CD14-positive monocyte (primary cell): ENCODE measurements at regions not wholly inside any gene's neighbourhood (a gene's known extent, or its start where the extent isn't known, plus 50 kb on each side); places are given as distances from the start of the nearest gene placed in this dataset.

ENCODE experiments used
- DNase-seq, 3 donors: peaks; one replicate each; pipeline ENCODE4 v3.0.0-alpha.2; 2011 to 2022
- H2AFZ ChIP-seq: 2 replicates; pipeline ENCODE4 v1.6.0; 2012; ENCODE audit warnings: mild to moderate bottlenecking, low read depth, low read length, inconsistent platforms; ENCODE audit not compliant: insufficient read depth, poor library complexity, severe bottlenecking
- H3K27ac ChIP-seq, 2 donors: 1 replicate in 1 of 2; 2 replicates in 1 of 2; pipeline ENCODE4 v1.5.1; 2012 to 2013; ENCODE audit warnings: low read length in 2 of 2, control low read depth in 1 of 2, inconsistent platforms in 1 of 2, low read depth in 1 of 2, mild to moderate bottlenecking in 1 of 2
- H3K27me3 ChIP-seq, 2 donors: one replicate each; pipeline versions ENCODE4 v1.6.0 to v1.6.1; 2011 to 2013; ENCODE audit warnings: low read length in 2 of 2; ENCODE audit not compliant: control insufficient read depth in 2 of 2, insufficient read depth in 2 of 2
- H3K36me3 ChIP-seq, 2 donors: replicated peaks in 1 of 2; 1 replicate in 1 of 2; 2 replicates in 1 of 2; pipeline versions ENCODE4 v1.5.1 to v1.6.1; 2012 to 2013; ENCODE audit warnings: low read length in 2 of 2, control low read depth in 1 of 2, inconsistent platforms in 1 of 2, mild to moderate bottlenecking in 1 of 2; ENCODE audit not compliant: insufficient read depth in 2 of 2, control insufficient read depth in 1 of 2
- H3K4me1 ChIP-seq, 2 donors: 1 replicate in 1 of 2; 2 replicates in 1 of 2; pipeline versions ENCODE4 v1.5.1 to v1.6.1; 2012 to 2013; ENCODE audit warnings: low read length in 2 of 2, control low read depth in 1 of 2, inconsistent platforms in 1 of 2, mild to moderate bottlenecking in 1 of 2, moderate library complexity in 1 of 2; ENCODE audit not compliant: insufficient read depth in 2 of 2, control insufficient read depth in 1 of 2
- H3K4me2 ChIP-seq: replicated peaks from 2 replicates; pipeline ENCODE3; 2012; ENCODE audit warnings: low read length, moderate library complexity, mild to moderate bottlenecking; ENCODE audit not compliant: poor library complexity, severe bottlenecking; ENCODE audit errors: extremely low read depth
- H3K4me3 ChIP-seq, 3 experiments: fragments of 200-600 bp in 1 of 3; sonication (generic) in 1 of 3; replicated peaks in 1 of 3; 1 replicate in 2 of 3; 2 replicates in 1 of 3; pipeline ENCODE4 v1.5.1; 2011 to 2013; ENCODE audit warnings: low read length in 3 of 3, mild to moderate bottlenecking in 3 of 3, control low read depth in 2 of 3, low read depth in 2 of 3, inconsistent platforms in 1 of 3, moderate library complexity in 1 of 3
- H3K79me2 ChIP-seq: 2 replicates; pipeline ENCODE4 v1.6.0; 2012; ENCODE audit warnings: mild to moderate bottlenecking, control low read depth, inconsistent platforms, low read length, moderate library complexity; ENCODE audit not compliant: insufficient read depth
- H3K9ac ChIP-seq: 2 replicates; pipeline ENCODE4 v1.6.0; 2017; ENCODE audit warnings: low read length, mild to moderate bottlenecking; ENCODE audit not compliant: insufficient read depth, poor library complexity, severe bottlenecking
- H3K9me3 ChIP-seq, 2 donors: replicated peaks in 1 of 2; 1 replicate in 1 of 2; 2 replicates in 1 of 2; pipeline versions ENCODE4 v1.5.1 to v1.6.1; 2012 to 2013; ENCODE audit warnings: low read length in 2 of 2, control low read depth in 1 of 2; ENCODE audit not compliant: control insufficient read depth in 1 of 2, insufficient read depth in 1 of 2
- H4K20me1 ChIP-seq: 2 replicates; pipeline ENCODE4 v1.6.0; 2012; ENCODE audit warnings: mild to moderate bottlenecking, low read length, control low read depth, moderate library complexity; ENCODE audit not compliant: insufficient read depth
- H3K27ac Mint-ChIP-seq, 7 donors: one replicate each; pipeline ENCODE4 v1.8.0; 2020; ENCODE audit warnings: mild to moderate bottlenecking in 7 of 7, mixed read lengths in 7 of 7, moderate library complexity in 6 of 7, inconsistent platforms in 2 of 7
- H3K27me3 Mint-ChIP-seq, 3 donors: one replicate each; pipeline ENCODE4 v1.8.0; 2021 to 2022; ENCODE audit warnings: low read depth in 3 of 3, mild to moderate bottlenecking in 3 of 3, mixed read lengths in 3 of 3, moderate library complexity in 3 of 3, inconsistent platforms in 1 of 3
- H3K36me3 Mint-ChIP-seq, 2 donors: one replicate each; pipeline ENCODE4 v1.8.0; 2020; ENCODE audit warnings: mixed read lengths in 2 of 2, inconsistent platforms in 1 of 2, mild to moderate bottlenecking in 1 of 2
- H3K4me1 Mint-ChIP-seq: one replicate; pipeline ENCODE4 v1.8.0; 2020; ENCODE audit warnings: mild to moderate bottlenecking, mixed read lengths
- H3K4me3 Mint-ChIP-seq, 2 donors: one replicate each; pipeline ENCODE4 v1.8.0; 2020; ENCODE audit warnings: mild to moderate bottlenecking in 2 of 2, mixed read lengths in 2 of 2, moderate library complexity in 1 of 2
- H3K9me3 Mint-ChIP-seq, 7 donors: one replicate each; pipeline ENCODE4 v1.8.0; 2020 to 2022; ENCODE audit warnings: mixed read lengths in 7 of 7, mild to moderate bottlenecking in 6 of 7, moderate library complexity in 6 of 7, inconsistent platforms in 2 of 7
- WGBS: methylation state at CpG from one replicate; pipeline ENCODE4 v1.1.5; 2013; ENCODE audit warnings: missing lambda C conversion rate; ENCODE audit not compliant: insufficient coverage; 5-methylcytosine and 5-hydroxymethylcytosine counted together
- intact Hi-C, 2 donors: fragments of 100-400 bp; cut with micrococcal nuclease; formaldehyde crosslinking; loops; one replicate each; pipeline versions ENCODE4 v1.15.0 to v1.15.1; 2023
- TF ChIP-seq, protein P1 (sequence below): fragments of 200-600 bp; IDR thresholded peaks from one replicate; pipeline ENCODE4 v1.8.0; 2022; ENCODE audit warnings: antibody characterized with exemption, mild to moderate bottlenecking

DNA sequence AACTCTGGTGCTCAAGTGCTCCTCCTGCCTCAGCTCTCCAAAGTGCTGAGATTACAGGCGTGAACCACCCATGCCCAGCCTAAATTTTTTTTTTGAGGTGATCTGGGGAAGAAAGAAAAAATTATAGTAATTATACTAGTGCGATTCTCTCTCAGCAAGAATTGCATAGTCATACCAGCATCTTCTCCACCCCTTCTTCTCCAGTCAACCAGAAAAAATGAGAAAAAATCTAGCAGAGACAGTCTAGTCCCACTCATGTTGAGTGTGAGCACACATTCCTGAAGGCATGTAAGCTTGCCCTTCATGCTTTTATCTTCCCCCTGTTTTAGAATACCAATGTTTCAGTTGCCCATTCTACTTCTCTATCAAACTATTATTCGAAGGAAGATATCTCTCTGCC, 207.6 kb downstream of the S1PR1 start:
- H3K4me1 Mint-ChIP-seq: no peaks in the 10 kb centered on the region

DNA sequence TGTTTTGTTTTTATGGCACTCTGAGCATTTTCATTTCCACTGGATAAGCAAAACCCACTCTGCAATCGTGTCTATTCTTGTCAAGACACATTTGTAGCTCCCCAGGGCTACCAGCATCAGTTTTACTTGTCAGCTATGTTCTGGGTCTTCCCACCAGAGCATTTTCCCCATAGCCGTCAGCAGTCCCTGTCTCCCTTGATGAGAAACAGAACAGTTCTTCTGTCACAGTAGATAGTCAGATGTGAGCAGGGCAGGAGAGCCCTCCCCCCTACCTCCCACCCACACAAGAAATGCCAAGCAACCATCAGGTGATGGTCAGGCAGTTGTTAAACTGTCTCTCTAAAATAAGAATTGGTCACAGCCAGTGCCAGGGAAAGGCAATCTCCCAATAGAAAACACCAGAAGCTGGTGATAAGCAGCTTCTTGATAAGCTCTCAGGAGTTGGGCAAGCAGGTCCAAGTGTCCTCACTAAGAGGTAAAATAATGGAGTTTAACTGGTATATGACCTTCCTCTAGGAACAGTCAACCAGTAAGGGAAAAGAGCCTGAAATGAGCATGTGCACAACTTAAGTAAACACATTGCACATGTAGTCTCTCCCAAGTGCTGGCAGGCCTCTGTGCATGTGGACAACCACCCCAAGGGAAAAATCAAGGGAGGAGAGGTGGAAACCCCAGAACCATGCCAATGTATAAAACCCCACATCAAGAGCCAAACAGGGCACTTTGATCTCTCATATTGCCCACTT, 208.2 kb downstream of the S1PR1 start:
- Histone ChIP-seq H3K9ac (no peak overlapping the region), H3K27ac (no peak overlapping the region), H3K4me1 (no peaks in the 10 kb centered on the region), H3K4me3 (no peak overlapping the region), H3K79me2 (no peaks in the 10 kb centered on the region), H3K36me3 (no peaks in the 10 kb centered on the region), H4K20me1 (no peaks in the 10 kb centered on the region), H3K4me2 (no peak overlapping the region), H3K9me3 (no peaks in the 10 kb centered on the region), H2AFZ (no peak overlapping the region), H3K27me3 (no peaks in the 10 kb centered on the region)
- Mint-ChIP-seq H3K27ac (no peak overlapping the region), H3K27me3 (peaks cover under 1 to 2% (median 2%) of the 10 kb centered on the region in 3 donors), H3K4me3 (no peak overlapping the region), H3K36me3 (no peaks in the 10 kb centered on the region), H3K9me3 (no peaks in the 10 kb centered on the region), H3K4me1 (no peaks in the 10 kb centered on the region)
- WGBS: 38% methylated on average over 1 of the region's 2 CpGs
- no peak for DNase-seq
- TF ChIP-seq, protein P1, sequence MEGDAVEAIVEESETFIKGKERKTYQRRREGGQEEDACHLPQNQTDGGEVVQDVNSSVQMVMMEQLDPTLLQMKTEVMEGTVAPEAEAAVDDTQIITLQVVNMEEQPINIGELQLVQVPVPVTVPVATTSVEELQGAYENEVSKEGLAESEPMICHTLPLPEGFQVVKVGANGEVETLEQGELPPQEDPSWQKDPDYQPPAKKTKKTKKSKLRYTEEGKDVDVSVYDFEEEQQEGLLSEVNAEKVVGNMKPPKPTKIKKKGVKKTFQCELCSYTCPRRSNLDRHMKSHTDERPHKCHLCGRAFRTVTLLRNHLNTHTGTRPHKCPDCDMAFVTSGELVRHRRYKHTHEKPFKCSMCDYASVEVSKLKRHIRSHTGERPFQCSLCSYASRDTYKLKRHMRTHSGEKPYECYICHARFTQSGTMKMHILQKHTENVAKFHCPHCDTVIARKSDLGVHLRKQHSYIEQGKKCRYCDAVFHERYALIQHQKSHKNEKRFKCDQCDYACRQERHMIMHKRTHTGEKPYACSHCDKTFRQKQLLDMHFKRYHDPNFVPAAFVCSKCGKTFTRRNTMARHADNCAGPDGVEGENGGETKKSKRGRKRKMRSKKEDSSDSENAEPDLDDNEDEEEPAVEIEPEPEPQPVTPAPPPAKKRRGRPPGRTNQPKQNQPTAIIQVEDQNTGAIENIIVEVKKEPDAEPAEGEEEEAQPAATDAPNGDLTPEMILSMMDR: no peak
- intact Hi-C loops: no loop called here

More for the DNA sequence above, 207.6 kb downstream of the S1PR1 start:
- H3K9me3 Mint-ChIP-seq: no peaks in the 10 kb centered on the region
- Histone ChIP-seq H3K4me1 (no peaks in the 10 kb centered on the region), H3K27ac (no peak overlapping the region), H3K79me2 (no peaks in the 10 kb centered on the region), H3K27me3 (no peaks in the 10 kb centered on the region), H3K36me3 (no peaks in the 10 kb centered on the region), H3K9ac (no peak overlapping the region), H3K4me2 (no peak overlapping the region), H3K9me3 (no peaks in the 10 kb centered on the region), H4K20me1 (no peaks in the 10 kb centered on the region), H3K4me3 (no peak overlapping the region), H2AFZ (no peak overlapping the region)
- no peak overlapping the region for H3K27ac Mint-ChIP-seq
- H3K4me3 Mint-ChIP-seq: no peak overlapping the region
- H3K27me3 Mint-ChIP-seq: peaks cover 3 to 5% (median 5%) of the 10 kb centered on the region in 3 donors
- WGBS: no CpG with 5 or more reads among the region's 3 CpGs
- H3K36me3 Mint-ChIP-seq: no peaks in the 10 kb centered on the region
- TF ChIP-seq, protein P1: no peak
- intact Hi-C loops: no loop called here
- DNase-seq: no peak
